Testis (tissue), 2 donors: ENCODE measurements at regions not wholly inside any gene's neighbourhood (a gene's known extent, or its start where the extent isn't known, plus 50 kb on each side); places are given as distances from the start of the nearest gene placed in this dataset.

Experiments
- POLR2A ChIP-seq: fragments of 450-650 bp; IDR thresholded peaks from one replicate; pipeline ENCODE4 v1.6.1; 2017; ENCODE audit warnings: antibody characterized with exemption, mild to moderate bottlenecking, moderate library complexity
- TF ChIP-seq, protein P1 (sequence below), 3 experiments: fragments of 450-650 bp in 2 of 3; fragments of 200-600 bp in 1 of 3; sonication (generic) in 1 of 3; IDR thresholded peaks; one replicate each; pipeline ENCODE4 v1.5.1; 2016 to 2019; ENCODE audit warnings: antibody characterized with exemption in 3 of 3, mild to moderate bottlenecking in 2 of 3, moderate library complexity in 1 of 3

DNA sequence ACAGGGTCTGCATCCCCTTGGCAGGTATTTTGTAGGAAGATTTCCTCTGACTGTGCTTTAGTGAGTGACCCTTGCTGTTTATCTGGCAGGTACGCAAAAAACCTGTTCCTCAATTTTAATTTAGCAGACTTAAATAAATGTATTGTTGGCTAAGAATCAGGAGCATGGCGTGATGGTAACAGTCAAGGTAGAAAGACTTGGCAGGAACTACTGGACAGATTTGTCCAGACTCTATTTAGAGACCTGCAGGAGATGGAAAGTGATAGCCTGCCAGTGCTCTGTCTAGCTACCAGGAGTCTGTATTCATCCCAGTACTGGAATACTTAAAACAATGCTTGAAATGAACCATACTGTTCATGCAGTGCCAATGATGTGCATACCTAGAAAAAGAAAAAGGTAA lies 78.8 kb upstream of the MAST4 start:
- TF ChIP-seq, protein P1, sequence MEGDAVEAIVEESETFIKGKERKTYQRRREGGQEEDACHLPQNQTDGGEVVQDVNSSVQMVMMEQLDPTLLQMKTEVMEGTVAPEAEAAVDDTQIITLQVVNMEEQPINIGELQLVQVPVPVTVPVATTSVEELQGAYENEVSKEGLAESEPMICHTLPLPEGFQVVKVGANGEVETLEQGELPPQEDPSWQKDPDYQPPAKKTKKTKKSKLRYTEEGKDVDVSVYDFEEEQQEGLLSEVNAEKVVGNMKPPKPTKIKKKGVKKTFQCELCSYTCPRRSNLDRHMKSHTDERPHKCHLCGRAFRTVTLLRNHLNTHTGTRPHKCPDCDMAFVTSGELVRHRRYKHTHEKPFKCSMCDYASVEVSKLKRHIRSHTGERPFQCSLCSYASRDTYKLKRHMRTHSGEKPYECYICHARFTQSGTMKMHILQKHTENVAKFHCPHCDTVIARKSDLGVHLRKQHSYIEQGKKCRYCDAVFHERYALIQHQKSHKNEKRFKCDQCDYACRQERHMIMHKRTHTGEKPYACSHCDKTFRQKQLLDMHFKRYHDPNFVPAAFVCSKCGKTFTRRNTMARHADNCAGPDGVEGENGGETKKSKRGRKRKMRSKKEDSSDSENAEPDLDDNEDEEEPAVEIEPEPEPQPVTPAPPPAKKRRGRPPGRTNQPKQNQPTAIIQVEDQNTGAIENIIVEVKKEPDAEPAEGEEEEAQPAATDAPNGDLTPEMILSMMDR (IDR thresholded peaks at IDR 0.05): no peak
- TF ChIP-seq POLR2A: no peak
